ENCODE measurements at regions not wholly inside any gene's neighbourhood (a gene's known extent, or its start where the extent isn't known, plus 50 kb on each side); places are given as distances from the start of the nearest gene placed in this dataset.
"Not testable (repeated sequence)": the region's sequence is repeated elsewhere in the genome, so short reads cannot be mapped to it uniquely, and the experiment has no call there.

DNA sequence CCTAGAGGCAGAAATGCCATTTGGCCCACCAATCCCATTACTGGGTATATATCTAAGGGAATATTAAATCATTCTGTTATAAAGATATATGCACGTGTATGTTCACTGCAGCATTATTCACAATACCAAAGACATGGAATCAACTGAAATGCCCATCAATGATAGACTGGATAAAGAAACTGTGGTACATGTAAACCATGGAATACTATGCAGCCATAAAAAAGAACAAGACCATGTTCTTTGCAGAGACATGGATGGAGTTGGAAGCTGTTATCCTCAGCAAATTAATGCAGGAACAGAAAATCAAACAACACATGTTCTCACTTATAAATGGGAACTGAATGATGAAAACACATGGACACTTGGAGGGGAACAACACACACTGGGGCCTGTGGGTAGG lies 458.4 kb downstream of the CD83 start:
- DNase-seq, result no peak

DNA sequence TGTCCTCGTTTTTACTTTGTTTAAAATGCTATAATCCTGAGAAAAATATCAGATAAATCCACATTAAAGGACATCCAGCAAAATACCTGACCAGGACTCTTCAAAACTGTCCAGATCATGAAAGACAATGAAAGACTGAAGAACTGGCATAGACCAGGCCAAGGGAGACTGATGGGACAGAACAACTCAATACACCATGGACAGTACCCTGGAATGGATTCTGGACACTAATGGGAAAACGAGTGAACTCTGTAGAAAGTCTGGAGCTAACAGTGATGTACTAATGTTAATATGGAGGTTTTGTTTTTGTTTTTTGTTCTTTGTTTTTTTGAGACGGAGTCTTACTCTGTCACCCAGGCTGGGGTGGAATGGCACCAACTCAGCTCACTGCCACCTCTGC lies 461.4 kb downstream of the CD83 start:
- DNase-seq, result no peak

DNA sequence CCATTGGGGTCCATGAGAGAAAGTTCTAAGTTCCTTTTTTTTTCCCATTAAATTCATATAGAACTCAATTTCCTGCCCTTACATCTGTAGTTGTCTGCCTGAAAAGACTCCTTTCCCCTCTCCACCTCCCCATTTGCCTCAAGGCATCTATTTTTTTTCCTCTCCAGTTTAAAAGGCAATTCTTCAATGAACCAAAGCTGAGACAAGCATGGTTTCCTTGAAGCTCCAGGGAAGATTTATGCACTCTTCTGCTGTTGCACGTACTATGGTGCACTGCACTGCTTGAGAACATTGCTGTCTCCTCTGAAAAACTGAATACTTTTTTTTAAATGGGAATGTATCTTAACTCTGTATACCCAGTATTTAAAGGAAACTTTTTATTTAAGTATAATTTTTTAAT lies 465.2 kb downstream of the CD83 start:
- DNase-seq, result no peak

DNA sequence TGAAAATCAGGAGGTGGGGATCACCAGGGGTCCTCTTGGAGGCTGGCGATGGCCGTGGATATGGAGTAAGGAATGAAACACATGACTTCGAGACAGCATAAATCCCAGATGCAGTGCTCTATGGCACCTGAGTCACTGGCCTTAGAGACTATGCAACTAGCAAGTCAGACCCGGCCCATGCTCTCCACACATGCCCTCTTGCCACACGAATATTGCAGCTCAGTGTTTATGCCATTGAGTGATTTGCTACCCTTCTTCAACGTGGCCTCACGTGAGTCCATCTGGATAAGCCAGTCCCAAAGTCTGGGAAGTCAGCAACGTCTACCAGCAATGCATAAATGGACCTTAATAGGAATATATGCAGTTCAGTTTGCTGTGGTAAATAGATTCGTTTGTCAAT lies 466.3 kb downstream of the CD83 start:
- DNase-seq, result no peak

DNA sequence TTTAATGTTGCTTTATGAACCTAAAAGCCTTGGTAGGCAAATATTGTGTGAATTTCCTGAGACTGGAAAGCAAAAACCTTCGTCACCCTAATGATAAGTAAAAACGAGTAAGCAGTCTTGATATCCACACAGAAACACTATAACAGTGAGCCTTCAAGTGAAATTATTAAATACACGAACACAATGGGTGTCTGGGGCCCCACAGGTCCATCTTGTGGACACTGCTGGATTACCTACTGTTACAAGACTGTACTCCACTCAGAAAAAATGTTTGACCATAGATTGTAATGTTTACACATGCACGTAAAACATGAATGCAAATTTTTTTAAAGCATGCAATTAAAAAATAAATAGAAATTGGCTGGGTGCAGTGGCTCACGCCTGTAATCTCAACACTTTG lies 466.9 kb downstream of the CD83 start:
- DNase-seq, result peak; percentile 16 to 38

DNA sequence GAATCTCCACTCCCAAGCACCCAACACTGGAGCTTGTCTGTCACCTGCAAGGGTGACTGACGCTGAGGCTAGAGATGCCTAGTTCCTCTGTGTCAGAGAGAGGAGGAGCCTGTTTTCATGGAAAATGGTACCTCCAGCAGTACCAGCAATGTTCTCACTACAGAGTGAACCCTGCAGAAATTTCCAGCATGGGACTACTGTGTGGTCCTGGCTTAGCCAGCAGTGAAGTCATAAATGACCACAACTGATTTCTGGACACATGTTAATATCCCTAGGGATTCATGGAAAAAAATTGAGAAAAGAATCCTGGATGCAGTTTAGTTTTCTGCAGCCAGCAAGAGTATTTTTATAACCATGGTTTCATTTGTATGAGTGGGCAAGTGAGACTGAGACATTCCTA lies 468.1 kb downstream of the CD83 start:
- no peak for DNase-seq

DNA sequence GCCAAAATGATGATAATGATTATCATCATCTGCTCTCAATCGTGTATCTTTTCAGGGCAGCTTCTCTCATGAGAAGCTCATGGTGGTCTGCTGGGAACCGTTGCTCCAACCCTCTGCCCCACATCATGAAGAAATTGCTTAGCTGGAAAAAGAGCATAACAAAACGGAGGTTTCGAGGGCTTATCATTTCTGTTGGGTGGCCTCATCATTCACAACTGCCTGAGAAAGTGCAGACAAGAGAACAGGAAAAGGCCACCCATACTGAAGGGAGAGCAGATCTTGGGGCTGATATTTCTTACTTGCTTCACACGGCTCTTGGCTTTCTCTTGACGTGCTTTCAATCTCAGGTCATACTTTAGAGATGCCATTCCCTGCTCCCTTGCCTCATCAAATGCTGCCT lies 471.6 kb downstream of the CD83 start:
- no peak for DNase-seq

DNA sequence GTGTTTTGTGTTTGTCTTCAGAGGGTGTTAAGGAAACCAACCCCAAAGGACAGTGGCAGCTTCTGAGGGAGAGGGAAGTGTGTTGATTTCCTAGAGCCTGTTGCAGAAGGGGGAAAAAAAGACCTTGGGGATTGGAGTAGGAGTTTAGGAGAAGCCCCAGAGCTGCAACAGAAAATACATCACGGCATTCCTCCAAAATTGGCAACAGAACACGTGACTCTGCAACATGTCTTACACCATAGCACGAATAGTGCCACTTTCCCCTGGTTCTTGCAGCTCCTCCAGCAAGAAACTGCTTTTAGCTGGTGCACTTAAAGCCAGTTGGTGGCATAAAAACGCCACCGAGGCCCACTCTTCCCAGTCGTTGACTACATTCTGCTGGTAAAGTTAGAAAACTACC lies 473.0 kb downstream of the CD83 start:
- DNase-seq, result no peak

DNA sequence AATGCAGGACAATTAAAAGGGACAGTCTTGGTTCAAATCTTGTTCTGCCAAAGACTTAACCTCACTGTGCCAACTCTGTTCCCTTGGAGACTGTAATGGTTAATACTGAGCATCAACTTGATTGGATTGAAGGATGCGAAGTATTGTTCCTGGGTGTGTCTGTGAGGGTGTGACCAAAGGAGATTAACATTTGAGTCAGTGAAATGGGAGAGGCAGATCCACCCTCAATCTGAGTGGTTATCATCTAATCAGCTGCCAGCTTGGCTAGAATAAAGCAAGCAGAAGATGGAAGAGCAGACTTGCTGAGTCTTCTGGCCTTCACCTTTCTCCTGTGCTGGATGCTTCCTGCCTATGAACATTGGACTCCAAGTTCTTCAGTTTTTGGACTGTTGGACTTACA lies 474.4 kb downstream of the CD83 start:
- no peak for DNase-seq

DNA sequence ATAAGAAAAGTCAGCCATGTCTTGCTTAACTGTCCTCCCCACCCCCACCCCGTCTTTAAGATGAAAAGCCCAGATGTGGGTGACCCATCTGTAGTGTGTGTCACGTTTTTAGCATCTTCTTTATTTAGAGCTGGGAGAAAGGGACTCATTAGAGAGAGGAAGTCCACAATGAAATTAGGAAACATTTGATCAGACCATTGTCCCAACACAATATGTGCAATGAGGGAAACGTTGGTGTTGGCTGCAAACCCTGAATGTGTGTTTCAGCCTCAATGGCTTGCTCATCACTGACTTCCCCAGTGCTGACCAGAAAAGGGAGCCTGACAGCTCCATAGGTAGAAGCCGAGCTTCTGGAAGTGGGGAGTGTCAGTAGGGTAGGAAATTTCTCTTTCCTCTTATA lies 475.7 kb downstream of the CD83 start:
- no peak for DNase-seq

DNA sequence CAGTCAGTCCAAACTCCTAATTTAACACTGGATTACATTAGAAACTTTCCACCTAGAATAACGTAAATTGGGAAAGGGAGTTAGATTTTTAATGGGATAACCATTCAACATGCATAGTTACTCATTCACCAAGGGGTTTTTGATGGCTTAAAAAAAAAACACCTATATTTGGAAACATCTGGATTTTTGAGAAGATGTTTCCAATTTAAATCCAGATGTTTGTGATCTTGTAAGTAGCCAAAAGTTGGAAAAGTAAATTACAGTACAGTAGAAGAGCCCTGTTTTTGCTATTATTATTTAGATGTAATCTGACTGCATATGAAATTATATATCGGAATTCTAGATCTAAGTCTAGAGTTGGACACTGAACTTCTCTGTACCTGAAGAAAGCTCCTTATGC lies 478.2 kb downstream of the CD83 start:
- DNase-seq, result no peak

DNA sequence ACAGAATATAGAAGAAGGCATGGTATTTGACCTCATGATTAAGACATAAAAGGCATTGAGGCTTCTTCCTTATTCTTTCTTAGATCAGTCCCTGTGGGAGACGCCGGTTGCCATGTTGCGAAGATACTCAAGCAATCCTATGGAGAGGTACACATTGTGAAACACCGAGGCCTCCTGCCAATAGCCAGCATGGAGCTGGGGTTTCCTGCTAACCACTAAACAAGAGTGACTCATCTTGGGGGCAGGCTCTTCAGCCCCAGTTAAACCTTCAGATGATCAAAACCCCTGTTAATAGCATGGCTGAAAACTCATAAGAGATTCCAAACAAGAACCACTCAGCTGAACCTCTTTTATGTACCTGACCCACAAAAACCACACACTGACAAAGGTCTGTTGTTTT lies 478.8 kb downstream of the CD83 start:
- no peak for DNase-seq

DNA sequence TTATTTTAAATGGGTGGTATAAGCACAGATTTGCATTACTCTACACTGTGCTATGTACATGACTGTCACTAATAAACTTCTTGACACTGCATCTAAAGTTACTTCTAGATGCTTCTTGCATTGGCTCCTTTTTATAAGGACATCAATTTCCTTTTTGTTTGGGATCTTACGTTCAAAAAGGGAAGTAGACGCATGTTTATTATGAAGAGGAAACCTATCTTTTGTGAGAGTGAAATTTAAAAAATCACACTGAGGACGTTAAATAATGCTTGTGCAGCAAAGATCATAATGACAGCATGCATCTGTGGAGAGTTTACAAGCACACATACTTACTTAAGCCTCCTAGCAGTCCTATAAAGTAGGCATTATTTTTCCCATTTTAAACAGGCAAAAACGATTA lies 479.5 kb downstream of the CD83 start:
- DNase-seq, result no peak

DNA sequence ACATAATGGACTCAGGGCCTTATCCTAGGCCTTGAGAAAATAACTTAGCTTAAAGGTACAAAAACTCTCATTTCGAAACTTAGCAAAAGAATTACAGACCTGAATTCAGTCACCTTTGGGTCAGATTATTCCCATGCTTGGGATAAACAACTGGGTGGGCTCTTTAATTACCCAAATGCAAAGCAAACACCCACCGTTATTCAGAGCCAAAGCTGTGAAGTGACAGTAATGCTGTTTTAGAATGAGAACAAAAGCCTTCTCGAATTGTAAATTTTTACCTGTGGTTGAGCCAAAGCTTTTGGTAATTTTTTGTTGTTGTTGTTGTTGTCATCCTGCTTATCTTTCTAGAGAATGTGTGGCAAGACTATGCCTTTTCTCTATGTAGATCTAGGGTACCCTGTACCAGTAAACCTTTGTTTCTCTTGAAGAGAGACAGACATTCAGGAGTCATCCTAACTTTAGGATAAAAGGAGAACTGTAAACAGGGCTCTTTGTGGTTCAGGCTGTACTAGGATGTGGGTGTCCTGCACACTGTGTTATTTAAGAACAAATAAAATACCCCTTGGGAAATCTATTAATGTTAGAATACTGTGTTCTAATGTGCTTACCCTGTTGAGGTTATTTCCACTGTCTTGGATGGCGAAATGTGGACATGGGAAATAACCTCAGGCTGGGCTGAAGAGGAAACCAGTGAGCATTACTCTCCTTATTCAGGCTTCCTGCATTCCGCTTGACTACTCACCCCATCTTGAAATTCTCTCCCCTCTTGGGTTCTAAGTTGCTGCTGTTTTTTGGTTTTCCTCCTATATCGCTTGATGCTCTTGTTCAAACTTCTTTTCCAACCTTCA lies 480.7 kb downstream of the CD83 start:
- DNase-seq, result no peak

DNA sequence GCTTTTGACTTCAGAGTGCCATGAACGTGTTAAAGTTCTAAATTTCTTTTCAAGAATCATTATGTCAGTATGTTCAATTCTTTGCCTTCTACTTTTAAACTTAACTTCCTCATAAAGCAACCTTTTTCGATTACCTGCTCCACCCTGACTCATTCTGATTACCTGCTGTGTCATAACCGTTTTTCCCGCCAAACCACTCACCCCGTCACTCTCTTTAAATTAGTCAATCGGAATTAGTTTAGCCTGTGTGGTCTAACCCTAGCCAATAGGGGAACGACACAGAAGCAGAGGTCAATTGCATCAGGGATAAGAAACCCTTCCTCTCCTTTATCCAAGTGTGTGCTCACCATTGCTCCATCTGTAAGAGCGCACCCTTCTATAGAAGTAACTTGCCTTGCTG lies 482.7 kb downstream of the CD83 start:
- not testable (repeated sequence) for DNase-seq

DNA sequence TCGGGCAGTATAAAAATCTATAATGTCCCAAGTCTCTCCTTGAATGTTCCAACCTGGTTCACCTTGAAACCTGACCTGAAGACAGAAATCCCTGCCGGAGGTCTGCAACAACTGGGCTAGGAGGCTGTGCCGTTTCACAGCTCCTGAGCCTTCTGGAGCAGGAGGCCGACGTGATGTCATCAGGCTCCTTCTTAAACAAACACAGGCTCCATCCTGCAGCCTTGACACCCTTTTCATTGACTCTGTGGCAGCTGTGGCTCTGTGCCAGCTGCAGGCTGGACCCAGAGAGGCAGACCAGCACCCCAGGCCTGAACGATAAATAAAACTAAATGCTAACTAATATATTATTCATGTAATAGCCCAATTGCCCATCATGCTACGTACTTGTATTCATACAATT lies 483.9 kb downstream of the CD83 start:
- no peak for DNase-seq

DNA sequence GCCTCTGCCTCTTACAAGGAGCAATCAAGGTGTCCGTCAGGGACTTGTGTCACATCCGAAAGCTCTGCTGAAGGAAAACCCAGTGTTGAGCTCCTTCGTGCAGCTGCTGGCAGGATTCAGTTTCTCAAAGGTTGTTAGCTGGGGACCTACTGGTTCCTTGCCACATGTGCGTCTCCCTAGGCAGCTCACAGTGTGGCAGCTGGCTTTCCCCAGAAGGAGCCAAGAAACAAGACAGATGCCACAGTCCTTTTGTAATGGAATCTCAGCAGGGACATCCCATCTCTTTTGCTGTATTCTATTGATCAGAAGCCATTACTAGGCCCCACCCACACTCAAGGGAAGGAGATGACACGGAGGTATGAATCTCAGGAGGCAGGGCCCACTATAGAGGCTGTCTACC lies 488.8 kb downstream of the CD83 start:
- no peak for DNase-seq

DNA sequence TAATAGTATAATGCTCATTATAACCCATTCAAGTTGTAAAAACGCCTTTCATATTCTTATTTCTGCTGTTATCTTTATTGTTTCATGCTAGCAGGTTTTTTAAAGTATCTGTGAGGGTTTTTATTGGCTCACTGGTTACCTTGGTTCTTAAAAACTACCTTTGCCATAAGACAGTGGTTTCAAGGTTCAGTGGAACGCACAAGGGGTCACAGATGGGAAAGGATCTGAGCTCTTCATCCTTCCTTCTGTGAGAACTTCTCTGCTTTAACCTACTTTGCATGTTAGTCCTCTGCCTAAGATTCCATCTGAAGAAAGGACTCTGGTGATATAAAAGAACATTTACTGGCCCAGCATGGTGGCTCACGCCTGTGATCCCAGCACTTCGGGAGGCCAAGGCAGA lies 492.6 kb downstream of the CD83 start:
- DNase-seq, result no peak

DNA sequence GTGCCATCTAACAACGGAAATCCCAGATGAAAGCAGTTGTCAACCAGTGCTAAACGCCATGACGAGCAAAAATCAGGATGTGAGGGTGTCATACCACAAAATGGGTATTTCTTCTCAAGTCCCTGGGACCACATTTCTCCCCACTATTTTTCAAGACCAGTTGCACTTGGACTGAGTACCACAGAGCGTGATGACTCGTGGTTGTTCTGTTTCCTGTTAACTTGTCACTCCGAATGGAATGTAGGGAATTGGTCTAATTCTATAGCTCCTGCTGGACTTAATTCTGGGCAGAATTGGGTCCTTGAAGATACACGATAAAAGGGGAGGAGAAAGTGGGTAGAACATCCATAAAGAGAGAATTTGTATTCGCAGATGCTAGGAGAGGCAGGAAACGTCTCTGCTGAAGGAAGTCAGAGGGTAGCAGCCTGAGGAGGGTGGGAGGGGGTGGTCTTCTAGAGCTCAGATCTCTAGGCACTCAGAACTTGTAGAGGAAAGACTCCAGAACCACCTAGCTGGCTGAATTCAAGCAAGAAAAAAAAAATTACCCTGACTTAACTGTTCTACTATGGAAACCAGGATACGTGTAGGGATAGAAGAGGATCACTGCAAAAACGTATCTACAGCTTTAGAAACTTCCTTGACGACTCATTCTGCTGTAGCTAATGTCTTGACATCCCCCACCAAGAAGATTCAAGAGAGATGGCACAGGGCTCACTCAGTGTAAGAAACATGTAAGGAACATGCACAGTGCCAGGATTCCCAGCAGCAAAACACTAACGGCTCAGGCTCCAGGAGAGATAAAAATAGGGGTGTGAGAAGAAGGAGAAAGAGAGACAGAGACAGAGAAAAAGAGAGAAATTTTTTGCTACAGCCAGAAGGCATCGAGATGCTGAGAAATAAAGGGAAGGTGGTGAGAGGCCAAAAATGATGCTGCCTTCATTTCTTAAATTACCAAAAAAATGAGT lies 494.7 kb downstream of the CD83 start:
- DNase-seq, result no peak

DNA sequence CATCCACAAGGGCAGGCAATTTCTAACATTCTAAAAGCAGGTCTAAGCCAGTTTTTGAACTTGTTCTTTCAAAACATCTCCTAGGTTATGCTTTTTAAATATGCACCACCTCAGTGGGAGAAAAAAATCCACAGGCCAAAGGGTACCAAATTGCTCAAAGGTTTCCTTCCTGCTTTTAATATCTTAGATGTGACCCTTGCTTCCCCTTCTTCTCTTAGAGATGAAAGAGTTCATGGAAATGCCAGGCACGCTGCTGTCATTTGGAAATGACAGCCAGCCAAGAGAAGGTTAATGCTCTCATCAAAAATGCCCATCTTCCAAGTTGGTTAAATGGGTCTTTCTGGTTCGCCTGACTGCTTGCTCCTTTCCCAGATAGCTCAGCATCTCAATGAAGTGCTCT lies 497.1 kb downstream of the CD83 start:
- DNase-seq, result no peak

DNA sequence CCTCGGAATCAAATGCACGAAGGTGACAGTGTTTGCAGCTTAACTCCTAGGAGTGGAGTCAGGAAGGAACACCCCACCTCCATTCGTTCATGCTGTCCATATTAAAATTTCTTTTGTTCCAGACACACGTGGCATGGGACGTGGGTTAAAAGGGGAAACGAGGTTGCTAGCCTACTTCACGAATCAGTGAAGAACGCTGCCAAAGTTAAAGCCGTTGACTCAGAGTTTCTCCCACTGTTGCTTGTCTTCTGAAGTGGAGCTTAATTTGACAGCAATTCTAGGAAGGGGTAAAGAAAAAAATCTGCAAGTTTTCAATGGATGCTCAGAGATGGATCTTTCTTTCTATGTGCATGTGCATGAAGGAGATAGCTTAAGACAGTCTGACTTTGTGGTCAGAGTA lies 499.1 kb downstream of the CD83 start:
- no peak for DNase-seq

DNA sequence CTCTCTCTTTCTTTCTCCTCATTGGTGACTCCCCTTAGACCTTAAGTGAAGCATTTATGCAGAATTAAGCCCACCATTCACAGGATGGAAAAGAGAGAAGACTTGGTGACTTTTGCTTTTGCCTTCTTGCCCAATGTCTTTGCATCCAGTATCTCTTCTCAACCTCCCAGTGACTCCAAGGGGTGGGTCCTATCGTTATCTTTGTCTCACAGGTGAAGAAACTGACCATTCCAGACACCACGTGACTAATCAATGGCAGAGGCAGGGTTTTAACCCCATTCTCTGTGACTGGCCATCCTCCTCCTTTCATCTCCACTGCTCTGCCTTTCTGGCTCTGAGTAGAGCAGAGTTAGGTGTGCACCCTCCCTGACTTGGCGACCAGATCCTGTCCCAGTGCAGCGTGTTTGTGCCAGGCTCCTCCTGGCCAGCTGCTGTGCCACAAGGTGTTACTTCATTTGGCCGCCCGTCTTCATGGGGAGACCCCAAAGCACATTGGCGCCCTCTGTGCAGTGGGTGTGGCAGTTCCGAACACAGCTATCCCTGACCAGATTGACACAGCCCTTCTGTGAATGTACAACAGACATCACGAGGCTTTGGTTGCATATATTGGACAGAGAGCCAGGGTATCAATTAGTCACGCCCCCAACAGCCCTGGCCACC lies 501.3 kb downstream of the CD83 start:
- DNase-seq, result no peak

DNA sequence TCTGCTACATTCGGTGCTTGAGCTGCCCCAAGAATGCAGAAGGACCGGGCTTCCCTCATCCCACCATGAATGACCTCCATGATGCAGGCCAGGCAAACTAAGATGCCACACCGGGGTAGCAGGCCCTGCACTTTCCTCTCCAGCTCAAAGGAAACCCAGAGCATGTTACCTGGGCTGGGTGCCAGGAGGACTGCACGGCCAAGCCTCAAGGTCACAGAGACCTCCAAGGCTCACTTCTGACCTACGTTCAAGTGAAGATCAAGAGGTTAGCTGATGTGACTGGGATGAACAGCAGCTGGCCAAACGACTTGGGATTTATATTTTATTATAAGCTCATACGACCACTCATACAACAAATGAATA lies 501.8 kb downstream of the CD83 start:
- DNase-seq, result no peak

DNA sequence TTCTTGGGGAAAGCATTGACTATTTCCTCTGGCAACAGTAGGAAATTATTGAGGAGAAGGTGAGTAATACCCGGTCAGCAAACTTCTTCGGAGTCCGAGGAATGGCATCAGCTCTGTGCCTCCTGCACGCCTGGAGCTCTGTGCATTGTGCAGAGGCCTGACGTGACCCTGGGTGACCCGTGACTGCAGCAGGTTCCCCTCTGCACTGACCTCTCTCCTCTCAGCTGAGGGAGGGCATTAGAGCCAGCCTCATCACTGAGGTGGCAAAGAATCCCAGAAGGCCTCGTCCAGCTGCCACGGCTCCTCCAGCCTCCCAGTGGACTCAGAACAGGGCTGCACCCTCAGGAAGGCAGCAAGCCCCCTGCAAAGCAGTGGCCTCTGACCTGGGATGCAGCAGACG lies 502.9 kb downstream of the CD83 start:
- DNase-seq, result no peak

All from NCI-H526 (cell line).